NCI-H1694 (cell line): ENCODE measurements at regions not wholly inside any gene's neighbourhood (a gene's known extent, or its start where the extent isn't known, plus 50 kb on each side); places are given as distances from the start of the nearest gene placed in this dataset.

Experiments
- DNase-seq: peaks from one replicate; lab custom pipeline; 2025; lab: John Stamatoyannopoulos, UW

GRCh38 chr2:21253311-21254027, 129.7 kb downstream of the TDRD15 start:
- no peak for DNase-seq

- DNase-seq: no peak
Observed at GRCh38 chr2:21254170-21254965, 130.6 kb downstream of the TDRD15 start.

GRCh38 chr2:21256006-21256405, 132.2 kb downstream of the TDRD15 start:
- no peak for DNase-seq

GRCh38 chr2:21257621-21258020, 133.9 kb downstream of the TDRD15 start:
- DNase-seq: no peak

GRCh38 chr2:21258082-21258481, 134.3 kb downstream of the TDRD15 start:
- no peak for DNase-seq

GRCh38 chr2:21260311-21260710, 136.5 kb downstream of the TDRD15 start:
- no peak for DNase-seq

- no peak for DNase-seq
Observed at GRCh38 chr2:21261591-21261990, 137.8 kb downstream of the TDRD15 start.

- no peak for DNase-seq
Observed at GRCh38 chr2:21262426-21262940, 138.7 kb downstream of the TDRD15 start.

- DNase-seq: no peak
Observed at GRCh38 chr2:21263622-21264021, 139.9 kb downstream of the TDRD15 start.

GRCh38 chr2:21265752-21266151, 142.0 kb downstream of the TDRD15 start:
- DNase-seq: no peak

- no peak for DNase-seq
Observed at GRCh38 chr2:21267232-21267835, 143.6 kb downstream of the TDRD15 start.

- no peak for DNase-seq
Observed at GRCh38 chr2:21268197-21268877, 144.6 kb downstream of the TDRD15 start.

GRCh38 chr2:21268878-21269224, 145.1 kb downstream of the TDRD15 start:
- no peak for DNase-seq

- no peak for DNase-seq
Observed at GRCh38 chr2:21269382-21269781, 145.6 kb downstream of the TDRD15 start.

GRCh38 chr2:21270083-21270491, 146.3 kb downstream of the TDRD15 start:
- DNase-seq: no peak

- no peak for DNase-seq
Observed at GRCh38 chr2:21270708-21271122, 146.9 kb downstream of the TDRD15 start.

- no peak for DNase-seq
Observed at GRCh38 chr2:21276163-21276562, 152.4 kb downstream of the TDRD15 start.

- no peak for DNase-seq
Observed at GRCh38 chr2:21277068-21278056, 153.6 kb downstream of the TDRD15 start.

- no peak for DNase-seq
Observed at GRCh38 chr2:21279525-21279924, 155.8 kb downstream of the TDRD15 start.

- no peak for DNase-seq
Observed at GRCh38 chr2:21280793-21281192, 157.0 kb downstream of the TDRD15 start.

- no peak for DNase-seq
Observed at GRCh38 chr2:21281384-21281783, 157.6 kb downstream of the TDRD15 start.
